HG02840 (cell line): ENCODE measurements at regions not wholly inside any gene's neighbourhood (a gene's known extent, or its start where the extent isn't known, plus 50 kb on each side); places are given as distances from the start of the nearest gene placed in this dataset.
A peak's percentile ranks its signal among the peaks of the same experiment; 100 is the strongest.
"Not testable (repeated sequence)": the region's sequence is repeated elsewhere in the genome, so short reads cannot be mapped to it uniquely, and the experiment has no call there.

Source experiments
- ATAC-seq: cut with Tn5 transposase; IDR thresholded peaks from one replicate; pipeline ENCODE4 v1.9.1; 2021; ENCODE audit warnings: mild to moderate bottlenecking, moderate library complexity, moderate number of reproducible peaks; ENCODE audit not compliant: unreplicated experiment, low FRiP score

DNA sequence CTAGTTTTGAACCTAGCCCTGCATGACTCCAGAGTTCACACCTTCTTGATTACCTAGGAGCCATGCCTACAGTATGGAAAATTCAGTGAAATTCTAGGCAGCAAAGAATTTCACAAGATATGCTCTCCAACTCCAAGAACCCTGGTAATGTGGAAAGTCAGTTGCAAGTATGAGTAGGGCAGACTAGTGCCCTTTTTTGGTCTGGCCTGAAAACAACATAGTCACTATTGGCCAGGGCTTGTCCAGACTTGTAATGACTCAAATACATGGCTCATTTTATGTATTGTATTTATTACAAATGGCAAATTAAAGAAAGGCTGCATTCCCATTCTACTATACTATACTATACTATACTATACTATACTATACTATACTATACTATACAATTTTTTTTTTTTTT is 160.4 kb downstream of the ESM1 start:
- no peak for ATAC-seq

DNA sequence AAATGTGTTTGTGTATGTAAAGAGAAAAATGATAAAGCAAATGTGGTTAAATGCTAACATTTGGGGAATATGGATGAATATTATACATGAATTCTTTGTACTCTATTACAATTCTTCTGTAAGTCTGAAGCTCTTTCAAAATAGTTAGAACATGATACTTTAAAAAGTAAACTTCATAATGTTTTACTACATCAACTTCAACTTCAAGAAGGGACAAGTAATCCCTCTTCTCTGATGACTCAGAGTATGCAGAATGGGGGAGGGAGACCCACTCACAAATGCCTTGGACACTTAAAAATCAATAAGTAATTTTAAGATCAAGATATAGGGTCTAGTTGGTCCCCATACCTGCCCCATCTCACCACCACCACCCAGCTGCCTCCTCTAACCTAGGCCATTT is 162.4 kb downstream of the ESM1 start:
- no peak for ATAC-seq

DNA sequence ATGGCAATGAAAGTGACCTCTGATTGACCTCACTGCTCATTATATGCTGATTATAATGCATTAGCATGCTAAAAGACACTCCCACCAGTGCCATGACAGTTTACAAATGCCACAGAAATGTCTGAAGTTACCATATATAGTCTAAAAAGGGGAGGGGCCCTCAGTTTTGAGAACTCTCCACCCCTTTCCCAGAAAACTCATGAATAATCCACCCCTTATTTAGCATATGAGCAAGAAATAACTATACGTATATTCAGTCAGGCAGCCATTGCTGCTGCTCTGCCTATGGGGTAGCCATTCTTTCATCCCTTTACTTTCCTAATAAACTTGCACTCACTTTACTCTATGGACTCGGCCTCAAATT is 163.1 kb downstream of the ESM1 start:
- no peak for ATAC-seq

DNA sequence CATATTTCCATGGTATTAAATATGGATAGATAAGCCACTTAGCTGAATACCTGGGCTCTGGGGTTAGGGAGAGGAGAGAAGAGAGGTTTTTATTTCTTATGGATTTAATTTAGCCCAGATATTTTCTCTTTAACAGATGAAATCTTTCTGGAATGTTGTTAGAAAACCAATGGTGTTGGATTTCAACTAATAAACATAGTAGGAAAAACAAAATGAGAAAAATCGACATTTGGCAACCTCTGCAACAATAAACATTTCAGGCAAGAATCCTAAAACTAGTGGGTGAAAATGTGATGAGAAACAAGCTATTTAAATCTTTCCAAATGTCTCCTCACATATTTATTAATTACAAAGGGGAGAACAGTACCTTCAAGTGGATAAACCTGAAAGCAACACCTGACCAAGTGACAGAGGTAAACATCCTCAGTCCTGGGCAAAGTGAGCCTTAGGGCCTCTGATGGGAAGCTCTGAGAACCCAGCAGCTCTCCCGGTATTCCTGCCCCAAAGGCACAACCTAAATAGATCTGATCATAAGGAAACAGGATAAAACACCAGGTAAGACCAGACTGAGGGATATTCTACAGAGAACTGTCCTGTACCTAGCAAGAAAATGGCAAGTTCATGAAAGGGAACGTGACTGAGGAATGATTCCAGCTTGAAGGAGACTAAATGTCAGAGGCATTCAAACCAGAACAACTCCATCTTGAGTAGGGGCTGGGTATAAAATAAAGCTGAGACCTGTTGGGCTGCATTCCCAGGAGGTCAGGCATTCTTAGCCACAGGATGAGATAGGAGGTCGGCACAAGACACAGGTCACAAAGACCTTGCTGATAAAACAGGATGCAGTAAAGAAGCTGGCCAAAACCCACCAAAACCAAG is 163.7 kb downstream of the ESM1 start:
- ATAC-seq = no peak

DNA sequence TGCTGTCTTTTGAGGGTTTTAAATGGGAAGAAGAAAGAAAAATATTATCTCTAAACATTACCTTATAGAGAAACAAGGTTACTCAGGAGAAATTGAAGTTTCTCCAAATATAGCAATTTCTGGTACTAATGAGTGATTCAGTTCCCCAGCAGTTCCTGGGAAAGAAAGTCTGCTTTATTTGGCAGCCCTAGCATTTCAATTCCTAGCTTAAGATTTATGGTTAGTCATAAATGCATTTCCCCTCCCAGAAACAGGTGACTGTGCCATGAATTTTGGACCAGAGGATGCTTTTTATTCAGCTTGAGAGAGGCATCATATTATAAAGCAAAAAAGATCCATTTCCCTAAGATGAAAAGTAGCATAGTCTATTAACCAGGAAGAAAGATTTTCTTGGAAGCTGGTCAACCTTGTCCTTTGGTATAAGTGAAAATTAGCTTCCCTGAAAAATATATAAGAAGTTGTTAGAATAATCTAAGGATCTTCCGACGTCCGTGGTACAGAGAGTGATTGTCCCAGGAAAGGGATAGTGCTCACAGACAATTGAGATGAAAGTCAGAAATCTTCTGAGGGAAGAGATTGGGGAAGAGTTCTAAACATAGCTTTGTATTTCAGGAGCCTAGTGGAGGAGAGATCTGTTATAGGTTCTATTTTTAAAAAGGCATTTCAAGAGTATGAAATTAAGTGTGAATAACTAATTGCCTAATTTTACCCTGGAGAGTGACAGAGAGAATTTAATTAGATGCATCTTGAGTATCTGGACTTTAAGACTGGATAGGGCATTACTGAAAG is 164.9 kb downstream of the ESM1 start:
- ATAC-seq = no peak

DNA sequence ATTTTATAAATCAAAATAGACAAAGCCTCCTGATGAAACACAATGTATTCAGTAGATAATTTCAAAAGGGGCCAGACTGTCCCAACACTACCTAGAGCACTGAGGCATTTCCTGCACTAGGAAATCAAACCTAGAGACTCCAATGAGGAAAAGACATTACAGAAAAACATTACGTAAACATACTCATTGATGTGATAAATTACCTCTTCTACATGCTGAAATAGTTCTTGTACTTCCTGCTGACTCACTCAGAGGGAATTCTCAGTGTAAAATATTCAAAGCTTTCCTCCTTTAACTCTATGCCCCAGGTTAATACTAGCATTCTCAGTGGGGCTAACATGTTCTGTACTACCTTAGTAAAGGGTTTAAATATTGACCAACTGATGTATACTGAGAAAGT is 178.0 kb downstream of the ESM1 start:
- no peak for ATAC-seq

DNA sequence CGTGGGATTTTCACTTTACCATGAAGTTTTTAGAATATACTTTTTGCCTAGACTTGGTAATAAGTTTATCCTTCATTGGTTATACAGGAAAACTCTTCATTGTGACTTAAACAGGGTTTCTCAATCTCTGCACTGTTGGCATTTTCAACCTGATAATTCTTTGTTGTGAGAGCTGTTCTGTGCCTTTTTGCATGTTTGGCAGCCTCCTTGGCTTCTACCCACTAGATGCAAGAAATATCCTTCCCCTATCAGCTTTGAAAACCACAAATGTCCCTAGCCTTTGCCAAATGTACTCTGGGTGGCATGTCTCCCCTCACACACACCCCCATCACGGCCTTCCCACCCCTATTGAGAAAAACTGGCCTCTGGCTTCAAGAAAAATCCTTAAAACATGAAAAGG is 180.9 kb downstream of the ESM1 start:
- ATAC-seq = no peak

DNA sequence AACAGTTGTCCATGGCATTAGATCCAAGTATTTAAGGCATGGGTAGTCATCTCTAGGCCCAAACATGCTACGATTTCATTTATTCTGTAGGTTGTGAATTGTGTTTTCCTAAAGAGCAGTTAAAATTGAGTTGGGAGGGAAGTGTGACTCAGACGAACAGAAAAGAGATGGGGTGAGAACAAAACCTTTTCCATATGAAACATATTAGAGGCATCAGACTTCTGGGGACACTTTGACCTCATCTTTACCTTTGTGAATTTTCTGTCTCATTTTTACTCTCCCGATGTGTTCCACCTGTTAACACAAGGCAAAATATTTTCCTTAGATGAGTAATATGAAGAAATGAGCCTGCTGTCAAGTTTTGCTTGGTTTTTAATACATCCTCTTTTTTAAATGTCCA is 181.3 kb downstream of the ESM1 start:
- ATAC-seq = no peak

DNA sequence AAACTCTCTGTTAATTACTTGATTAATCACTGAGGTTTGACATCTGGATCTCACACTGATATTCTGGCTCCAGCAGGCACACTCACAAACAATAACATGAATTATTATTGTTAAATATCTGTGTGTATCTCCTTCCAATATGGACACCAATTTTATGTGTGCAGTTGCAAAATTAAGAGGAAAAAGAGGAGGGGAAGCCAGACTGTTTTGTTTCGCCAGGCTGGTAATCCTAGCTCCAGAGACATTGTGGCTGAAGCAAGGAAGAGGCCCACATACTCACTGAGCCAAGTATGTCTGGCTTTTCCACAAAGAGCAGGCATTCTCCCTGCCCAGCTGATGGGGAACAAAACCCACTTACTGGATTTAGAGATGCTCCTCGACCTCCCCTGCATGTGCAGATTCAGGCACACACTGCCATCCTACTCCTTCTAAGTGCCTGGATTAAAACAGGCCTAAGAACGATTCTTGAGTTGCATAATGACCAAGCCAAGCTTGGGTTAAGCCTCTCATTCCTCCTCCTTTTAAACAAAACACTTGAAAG is 181.9 kb downstream of the ESM1 start:
- ATAC-seq = no peak

DNA sequence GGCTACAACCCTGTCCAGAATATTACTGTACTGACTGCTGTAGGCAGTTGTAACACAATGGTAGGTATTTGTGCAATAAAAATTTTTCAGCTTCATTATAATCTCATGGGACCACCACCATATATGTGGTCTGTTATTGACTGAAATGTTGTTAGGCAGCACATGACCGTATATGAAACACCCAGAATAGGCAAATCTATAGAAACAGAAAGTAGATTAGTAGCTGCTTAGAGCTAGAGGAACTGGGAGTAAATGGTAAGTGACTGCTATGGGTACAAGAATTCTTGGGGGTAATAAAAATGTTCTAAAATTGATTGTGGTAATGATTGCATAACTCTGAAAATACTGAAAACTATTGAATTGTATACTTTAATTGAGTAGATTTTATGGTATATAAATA is 185.7 kb downstream of the ESM1 start:
- peak; percentile 63 for ATAC-seq

DNA sequence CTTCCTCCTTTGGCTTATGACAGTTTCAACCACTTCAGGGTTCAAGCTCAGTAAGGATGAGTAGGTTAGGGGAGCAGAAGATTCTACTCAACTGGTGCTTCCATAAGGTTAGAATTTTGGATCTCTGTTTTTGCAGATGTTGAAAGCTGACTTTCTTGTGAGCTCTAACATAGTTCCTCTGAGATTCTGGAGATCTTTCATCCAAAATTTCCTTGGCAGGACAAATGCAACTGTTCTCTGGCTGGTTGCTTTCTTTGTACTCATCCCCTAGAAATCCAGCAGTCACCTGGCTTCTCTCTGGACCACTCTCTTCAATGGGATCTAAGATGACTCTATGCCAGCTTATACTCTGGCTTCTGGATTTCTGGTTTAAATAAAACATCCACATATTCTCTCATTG is 189.6 kb downstream of the ESM1 start:
- ATAC-seq = no peak

DNA sequence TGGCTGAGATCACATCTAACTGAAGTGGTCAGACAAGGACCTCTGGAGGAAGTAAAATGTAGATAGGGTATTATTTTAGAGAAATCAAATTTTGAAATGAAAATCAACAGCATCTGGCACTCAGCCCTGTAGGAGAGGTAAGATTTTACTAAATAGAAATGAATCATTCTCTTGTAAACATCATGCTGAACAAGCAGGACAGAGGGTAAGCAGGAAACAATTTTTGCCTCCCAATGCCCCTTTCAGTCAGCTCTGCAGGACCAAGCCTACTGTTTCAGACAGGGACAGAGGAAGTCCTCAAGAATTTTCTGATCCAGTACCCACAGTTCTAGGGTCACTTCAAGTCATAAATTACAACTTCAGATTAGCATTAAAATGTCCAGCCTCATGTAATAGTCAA is 190.1 kb downstream of the ESM1 start:
- no peak for ATAC-seq

DNA sequence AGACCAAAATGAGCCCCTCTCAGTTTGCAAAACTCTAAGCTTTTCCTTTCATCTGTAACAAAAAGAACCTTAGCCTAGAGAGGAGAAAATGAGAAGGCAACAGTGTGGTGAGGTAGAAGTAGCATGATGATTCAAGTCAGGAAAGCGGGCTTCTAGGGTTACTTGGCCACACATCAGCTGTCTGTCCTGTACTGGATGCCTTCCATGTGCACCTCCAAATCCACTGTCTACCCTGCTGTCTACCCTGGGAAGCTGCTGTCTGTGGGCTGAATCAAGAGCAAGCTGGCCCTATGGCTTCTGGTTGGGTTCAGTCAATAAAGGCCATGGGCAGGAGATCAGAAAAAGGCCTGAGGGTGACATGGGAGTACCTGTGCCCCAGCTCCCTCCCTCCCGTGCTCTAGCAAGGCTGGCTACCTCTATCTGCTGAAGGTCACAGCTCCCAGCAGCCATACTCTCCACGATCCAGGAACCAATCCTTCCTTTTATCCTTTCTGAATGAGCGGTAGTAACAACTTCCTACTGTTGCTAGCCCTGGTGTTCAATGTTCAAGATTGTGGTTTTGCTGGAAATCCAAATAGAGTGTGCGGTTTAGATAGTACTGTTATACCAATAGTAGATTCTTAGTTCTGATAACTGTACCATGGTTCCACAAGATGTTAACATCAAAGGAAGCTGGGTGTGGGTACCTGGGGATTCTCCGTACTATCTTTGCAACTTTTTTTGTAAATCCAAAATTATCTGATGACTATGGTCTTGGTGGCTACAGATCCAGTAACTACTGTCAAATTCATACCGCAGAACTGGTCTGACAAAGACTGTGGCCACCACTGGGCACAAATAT is 191.0 kb downstream of the ESM1 start:
- ATAC-seq = no peak

DNA sequence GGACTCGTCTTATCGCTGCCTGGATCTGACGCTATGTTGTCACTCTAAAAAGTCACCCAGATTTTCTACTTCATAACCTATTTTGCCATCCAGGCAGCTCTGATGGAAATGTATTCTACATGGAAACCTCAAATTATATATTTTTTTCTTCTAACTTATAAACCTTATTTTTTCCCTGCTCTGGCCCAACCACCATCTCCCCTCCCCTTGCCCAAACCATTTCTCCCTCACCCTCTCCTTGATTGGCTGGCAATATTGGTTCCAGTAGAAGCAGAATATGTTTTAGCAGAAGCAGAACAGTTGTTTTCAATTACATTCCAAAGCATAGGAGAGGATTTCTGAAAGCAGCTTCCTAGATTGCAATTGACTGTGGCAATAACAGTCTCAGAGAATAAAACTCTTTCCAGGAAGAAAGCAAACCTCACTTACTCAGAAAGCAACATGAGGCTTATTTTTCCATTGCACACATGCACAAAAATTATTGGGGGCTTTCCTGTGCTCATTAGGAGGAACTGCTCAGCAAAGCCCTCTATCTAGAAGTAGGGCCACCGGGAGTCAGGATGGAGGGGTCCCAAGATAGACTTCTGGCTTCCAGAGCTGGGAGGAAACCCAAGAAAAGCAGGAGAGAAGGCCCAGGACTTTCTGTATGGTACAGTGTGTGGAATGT is 191.8 kb downstream of the ESM1 start:
- no peak for ATAC-seq

DNA sequence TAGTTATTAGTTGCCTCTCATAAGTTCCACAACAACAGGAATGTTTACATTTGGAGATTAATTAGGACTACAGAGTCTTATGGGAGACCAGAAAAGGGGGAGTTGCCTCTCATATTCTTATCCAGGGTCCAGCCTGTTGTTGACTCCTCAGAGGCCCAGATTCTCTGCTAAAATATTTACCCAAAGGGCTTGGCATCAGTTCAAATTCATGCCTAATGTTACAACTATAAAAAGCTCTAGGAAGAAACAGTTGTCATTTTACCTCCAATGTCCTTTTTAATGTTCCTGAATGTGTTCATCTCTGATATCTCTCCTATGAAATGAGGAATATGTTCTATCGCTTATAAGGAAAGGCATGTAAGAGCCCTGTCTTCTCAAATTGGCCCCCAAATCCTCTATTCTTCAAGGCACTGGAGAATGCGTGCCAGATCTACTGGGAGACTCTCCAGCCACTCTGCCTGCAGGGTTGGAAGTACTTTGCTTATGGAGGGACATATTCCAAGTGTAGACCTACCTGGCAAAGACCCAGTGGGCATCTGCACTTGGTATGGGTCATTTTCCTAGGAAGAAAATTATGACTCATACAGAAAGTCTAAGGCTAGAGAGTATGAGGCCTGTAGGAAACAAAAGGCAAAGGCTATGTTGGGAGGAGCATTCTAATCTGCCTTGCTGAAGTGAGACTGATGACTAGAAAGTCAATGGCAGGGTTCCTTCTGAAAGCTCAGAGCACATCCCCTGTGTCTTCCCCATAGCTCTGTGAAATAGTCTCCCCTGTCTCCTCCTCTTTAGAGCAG is 192.6 kb downstream of the ESM1 start:
- no peak for ATAC-seq

DNA sequence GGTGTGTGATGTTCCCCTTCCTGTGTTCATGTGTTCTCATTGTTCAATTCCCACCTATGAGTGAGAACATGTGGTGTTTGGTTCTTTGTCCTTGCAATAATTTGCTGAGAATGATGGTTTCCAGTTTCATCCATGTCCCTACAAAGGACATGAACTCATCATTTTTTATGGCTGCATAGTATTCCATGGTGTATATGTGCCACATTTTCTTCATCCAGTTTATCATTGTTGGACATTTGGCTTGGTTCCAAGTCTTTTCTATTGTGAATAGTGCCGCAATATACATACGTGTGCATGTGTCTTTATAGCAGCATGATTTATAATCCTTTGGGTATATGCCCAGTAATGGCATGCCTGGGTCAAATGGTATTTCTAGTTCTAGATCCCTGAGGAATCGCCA is 197.5 kb downstream of the ESM1 start:
- ATAC-seq = not testable (repeated sequence)

DNA sequence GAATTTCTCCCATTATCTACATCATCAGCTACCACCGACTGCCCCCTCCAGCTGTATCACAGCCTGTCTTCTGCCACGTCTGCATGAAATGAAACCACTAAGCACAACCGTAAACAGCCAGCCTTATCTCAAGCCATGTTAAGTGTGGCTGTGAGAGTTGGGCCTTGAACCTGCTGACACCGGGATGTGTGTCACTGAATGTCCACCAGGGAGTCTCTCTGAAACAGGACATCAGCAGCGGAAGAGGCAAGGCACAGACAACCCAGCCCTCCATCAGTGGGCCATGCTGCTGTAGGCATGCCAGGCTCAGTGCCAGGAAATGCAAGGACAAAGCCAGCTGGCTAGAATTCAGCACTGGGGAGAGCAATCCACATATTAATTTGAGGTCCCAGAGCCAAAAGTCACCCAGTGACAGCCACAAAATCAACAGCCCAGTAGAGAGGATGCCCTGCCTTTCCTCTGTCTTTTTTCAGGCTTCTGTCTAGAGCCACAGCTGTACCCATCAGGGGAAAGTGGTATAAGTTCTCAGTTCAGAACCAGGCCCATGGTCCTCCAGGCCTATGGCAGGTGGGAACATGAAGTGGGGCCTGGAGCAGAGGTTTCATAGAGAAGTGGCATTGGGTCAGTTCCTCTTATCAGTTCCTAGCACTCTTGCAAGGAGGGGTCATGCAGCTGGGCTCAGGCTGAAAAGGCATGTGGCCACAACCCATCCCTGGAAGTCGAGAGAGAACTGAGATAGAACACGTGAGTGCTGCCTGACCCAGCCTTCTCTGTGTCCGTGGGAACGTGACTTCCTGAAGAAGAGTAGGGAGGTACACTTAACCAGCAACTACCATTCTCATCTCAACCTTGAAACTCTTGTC is 199.4 kb downstream of the ESM1 start:
- ATAC-seq = no peak

DNA sequence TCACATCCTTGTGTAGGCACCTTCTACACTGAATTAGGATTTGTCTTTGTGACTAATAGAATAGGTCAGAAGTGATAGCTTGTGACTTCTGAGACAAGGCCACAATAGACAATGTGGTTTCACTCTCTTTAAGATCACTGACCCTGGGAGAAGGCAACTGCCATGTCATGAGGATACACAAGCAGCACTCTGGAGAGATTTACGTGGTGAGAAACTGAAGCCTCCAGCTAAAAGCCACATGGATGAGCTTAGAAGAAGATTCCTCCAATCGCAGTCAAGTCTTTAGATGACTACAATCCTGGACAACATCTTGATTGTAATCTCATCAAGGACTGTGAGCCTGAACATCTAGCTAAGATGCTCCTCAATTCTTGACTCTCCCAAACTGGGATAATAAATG is 206.6 kb downstream of the ESM1 start:
- no peak for ATAC-seq

DNA sequence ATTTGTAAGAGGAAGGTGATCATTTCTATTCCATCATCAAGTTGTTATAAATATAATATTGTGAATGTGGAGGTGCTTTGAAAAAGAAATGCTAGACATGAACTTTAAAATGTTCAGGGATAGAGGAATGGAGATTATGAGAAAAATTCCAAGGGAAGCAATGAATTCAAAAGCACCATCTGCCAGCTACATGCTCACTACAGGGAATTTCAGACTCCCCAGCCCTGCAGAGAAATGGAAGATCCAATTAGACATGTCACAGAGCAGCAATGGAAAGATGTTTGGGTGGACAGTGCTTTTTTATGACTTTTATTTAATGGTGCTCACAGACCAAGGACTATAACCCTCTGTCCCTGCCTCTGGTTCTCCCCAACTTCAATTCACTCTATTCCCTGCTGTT is 209.7 kb downstream of the ESM1 start:
- ATAC-seq = no peak
